ENCODE measurements at regions not wholly inside any gene's neighbourhood (a gene's known extent, or its start where the extent isn't known, plus 50 kb on each side); places are given as distances from the start of the nearest gene placed in this dataset.

DNA sequence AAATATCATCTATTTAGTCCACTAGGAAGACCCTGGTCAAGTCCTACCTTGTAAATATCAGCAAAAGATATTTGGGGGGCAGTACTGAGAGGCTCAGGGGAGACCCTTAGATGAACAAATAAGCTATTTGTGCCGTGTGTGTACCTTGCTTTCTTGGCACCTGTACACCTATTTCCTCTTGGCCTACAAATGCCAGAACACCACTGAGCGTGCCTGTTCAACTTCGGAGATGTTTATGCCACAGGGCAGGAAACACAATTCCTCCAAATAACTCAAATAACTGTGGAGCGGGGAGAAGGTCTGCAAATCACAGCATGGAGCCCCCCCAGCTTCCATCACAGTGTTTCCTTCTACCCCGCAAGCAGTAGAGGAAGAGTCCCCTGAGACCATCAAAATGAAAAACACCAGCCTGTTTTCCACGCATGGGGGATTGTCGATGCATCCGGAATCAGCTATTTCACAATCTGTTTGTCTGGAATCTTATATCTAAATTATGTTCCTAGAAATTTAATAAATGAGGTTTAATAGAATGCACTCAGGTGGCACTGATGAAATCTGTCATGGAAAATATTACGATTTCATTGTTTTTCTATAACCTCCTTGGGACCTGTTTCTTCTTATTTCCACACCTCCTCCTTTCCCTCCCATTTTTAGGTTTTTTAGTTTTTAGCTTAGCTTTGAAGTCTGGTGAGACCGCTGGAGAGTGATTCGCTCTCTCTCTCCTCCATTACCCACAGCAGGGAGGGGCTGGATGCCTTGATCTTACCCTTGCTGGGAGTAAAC lies 254.0 kb upstream of the SRRM4 start:
- ATAC-seq: no peak
- no peaks in the 10 kb centered on the region for H3K4me1 ChIP-seq

DNA sequence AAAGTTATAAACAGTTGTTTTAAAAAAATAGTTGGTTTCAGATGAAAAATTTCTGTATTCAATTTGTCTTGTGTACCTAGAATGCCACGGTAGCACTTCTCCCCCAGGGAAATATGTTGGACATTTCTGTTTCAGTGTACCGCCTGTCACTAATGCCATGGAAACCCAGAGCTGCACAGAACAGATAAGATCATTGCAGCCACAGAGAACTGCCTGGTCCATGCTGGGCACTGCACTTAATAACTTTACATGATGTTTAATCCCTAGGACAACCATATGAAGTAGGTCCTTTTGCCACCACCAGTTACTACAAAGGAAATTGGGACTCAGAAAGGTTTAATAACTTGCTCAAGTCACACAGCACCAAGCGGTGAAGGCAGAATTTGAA lies 253.4 kb upstream of the SRRM4 start:
- H3K36me3 ChIP-seq (ENCODE audit: insufficient read depth in 1 of 2, low read depth in 1 of 2): no peaks in the 10 kb centered on the region
- H3K27ac ChIP-seq: no peak overlapping the region
- no peak for ATAC-seq
- no peaks in the 10 kb centered on the region for H3K4me1 ChIP-seq
- H3K4me3 ChIP-seq: no peak overlapping the region
- no peak for TF ChIP-seq CTCF (IDR thresholded peaks at IDR 0.05)
- intact Hi-C loops (cut with DNase I): no loop called here
- H3K9me3 ChIP-seq: no peaks in the 10 kb centered on the region
- WGBS, 3 donors: 59 to 66% (median 61%) methylated on average over 3 of the region's 3 CpGs
- H3K27me3 ChIP-seq (ENCODE audit: insufficient read depth in 3 of 3, low read length in 2 of 3): no peaks in the 10 kb centered on the region
- DNase-seq: no peak

More for the DNA sequence above, 254.0 kb upstream of the SRRM4 start:
- Histone ChIP-seq H3K4me3 (no peak overlapping the region), H3K36me3 (ENCODE audit: insufficient read depth in 1 of 2, low read depth in 1 of 2) (no peaks in the 10 kb centered on the region), H3K27ac (no peak overlapping the region), H3K9me3 (no peaks in the 10 kb centered on the region), H3K27me3 (ENCODE audit: insufficient read depth in 3 of 3, low read length in 2 of 3) (peaks cover 0 to 1% (median 0%) of the 10 kb centered on the region in 3 donors)
- intact Hi-C loops (cut with DNase I): no loop called here
- no peak for TF ChIP-seq CTCF (IDR thresholded peaks at IDR 0.05)
- DNase-seq: no peak
- WGBS, 3 donors: 64 to 67% (median 65%) methylated on average over 11 of the region's 11 CpGs

DNA sequence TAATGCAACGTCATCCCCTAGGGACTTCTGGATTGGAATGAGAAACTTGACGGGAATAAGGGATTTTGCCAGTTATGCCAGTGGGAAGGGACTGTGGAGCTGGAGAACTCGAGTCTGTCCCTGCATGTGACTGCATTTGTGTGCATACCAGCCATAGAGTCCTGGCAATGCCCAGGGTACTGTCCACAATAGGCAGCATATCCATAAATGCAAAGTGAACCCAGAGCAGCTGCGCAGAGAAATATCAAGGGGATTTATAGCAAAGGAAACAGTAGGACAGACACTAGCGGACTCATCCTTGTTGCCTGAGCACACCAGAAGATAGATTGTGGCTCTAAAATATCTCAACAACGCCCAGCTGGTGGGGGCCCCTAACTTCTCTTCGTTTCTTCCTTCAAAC lies 247.1 kb upstream of the SRRM4 start:
- no peak for TF ChIP-seq CTCF (IDR thresholded peaks at IDR 0.05)
- WGBS, 3 donors: 34 to 41% (median 37%) methylated on average over 7 of the region's 7 CpGs
- no peak for ATAC-seq

DNA sequence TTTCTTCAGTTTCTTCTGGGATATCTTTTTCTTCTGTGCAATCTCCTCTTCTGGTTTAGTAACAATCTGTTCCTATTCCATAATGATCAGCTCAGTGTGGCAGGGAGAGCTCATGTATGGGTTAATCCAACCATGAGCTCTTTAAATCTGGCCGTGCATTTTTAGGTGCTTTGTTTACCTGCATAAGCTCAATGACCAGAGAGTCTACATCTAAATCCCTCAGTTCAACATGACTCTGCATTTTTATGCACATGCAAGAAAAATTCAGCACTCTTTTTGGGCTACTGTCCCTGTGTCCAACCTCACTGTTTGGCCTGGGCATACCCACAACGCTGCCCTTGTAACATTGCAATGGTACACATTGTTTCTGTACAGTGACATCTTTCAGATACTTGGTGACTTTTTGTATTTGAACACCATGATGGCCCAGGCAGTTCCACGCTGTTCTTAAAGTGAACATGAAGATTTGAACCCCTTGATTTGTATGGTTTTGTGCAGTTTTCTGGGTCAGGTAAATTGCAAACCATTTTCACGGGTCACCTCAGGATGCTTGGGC lies 243.3 kb upstream of the SRRM4 start:
- H3K4me1 ChIP-seq: no peaks in the 10 kb centered on the region
- no peak overlapping the region for H3K4me3 ChIP-seq
- intact Hi-C loops (cut with DNase I): no loop called here
- H3K36me3 ChIP-seq (ENCODE audit: insufficient read depth in 1 of 2, low read depth in 1 of 2): no peaks in the 10 kb centered on the region
- TF ChIP-seq CTCF (IDR thresholded peaks at IDR 0.05): no peak
- H3K27ac ChIP-seq: no peak overlapping the region
- DNase-seq: no peak
- H3K9me3 ChIP-seq: no peaks in the 10 kb centered on the region
- WGBS, 3 donors: 70 to 71% (median 71%) methylated on average over 4 of the region's 4 CpGs
- no peaks in the 10 kb centered on the region for H3K27me3 ChIP-seq (ENCODE audit: insufficient read depth in 3 of 3, low read length in 2 of 3)
- no peak for ATAC-seq

More for the DNA sequence above, 247.1 kb upstream of the SRRM4 start:
- intact Hi-C loops (cut with DNase I): no loop called here
- no peaks in the 10 kb centered on the region for H3K9me3 ChIP-seq
- H3K27me3 ChIP-seq (ENCODE audit: insufficient read depth in 3 of 3, low read length in 2 of 3): no peaks in the 10 kb centered on the region
- no peak overlapping the region for H3K27ac ChIP-seq
- no peak overlapping the region for H3K4me3 ChIP-seq
- no peaks in the 10 kb centered on the region for H3K36me3 ChIP-seq (ENCODE audit: insufficient read depth in 1 of 2, low read depth in 1 of 2)
- no peak for DNase-seq
- no peaks in the 10 kb centered on the region for H3K4me1 ChIP-seq

All from psoas muscle (tissue), 7 donors.